ENCODE measurements at regions not wholly inside any gene's neighbourhood (a gene's known extent, or its start where the extent isn't known, plus 50 kb on each side); places are given as distances from the start of the nearest gene placed in this dataset.

- no peak for DNase-seq
These were observed 66.5 kb upstream of the SKOR2 start for GRCh38 chr18:47317824-47318508.

GRCh38 chr18:47316924-47317323, 65.5 kb upstream of the SKOR2 start:
- DNase-seq, result no peak

GRCh38 chr18:47313901-47314300, 62.4 kb upstream of the SKOR2 start:
- no peak for DNase-seq

GRCh38 chr18:47311585-47311984, 60.1 kb upstream of the SKOR2 start:
- no peak for DNase-seq

All from dermis blood vessel endothelial cell (primary cell).